Endometrium (tissue), 2 donors: ENCODE measurements at regions not wholly inside any gene's neighbourhood (a gene's known extent, or its start where the extent isn't known, plus 50 kb on each side); places are given as distances from the start of the nearest gene placed in this dataset.

Source experiments
- FAIRE-seq: peaks from 2 replicates; lab custom pipeline; 2012; peaks lifted over from hg19 to GRCh38; lab: Jason Lieb, UNC
- donor health status: control.
- donor health status: control.

DNA sequence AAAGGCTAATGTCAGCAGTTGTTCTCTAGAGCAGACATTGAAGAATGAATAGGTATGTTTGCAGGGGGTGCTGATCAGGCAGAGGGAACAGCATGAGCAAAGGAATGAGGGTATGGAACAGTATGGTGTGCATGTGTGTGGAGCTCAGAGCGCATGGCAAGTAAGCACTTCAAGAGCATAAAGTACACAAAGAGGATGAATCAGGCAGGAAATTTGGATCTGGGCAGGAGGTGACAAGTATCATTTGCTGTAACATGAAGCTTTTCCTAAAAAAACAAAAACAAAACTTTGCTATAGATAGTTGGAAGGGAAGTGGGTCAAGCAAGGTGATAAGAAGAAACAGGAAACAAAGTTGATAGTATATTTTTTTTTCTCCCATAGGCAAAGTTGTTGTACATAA, 746.8 kb downstream of the HDGFL1 start:
- FAIRE-seq: no peak

DNA sequence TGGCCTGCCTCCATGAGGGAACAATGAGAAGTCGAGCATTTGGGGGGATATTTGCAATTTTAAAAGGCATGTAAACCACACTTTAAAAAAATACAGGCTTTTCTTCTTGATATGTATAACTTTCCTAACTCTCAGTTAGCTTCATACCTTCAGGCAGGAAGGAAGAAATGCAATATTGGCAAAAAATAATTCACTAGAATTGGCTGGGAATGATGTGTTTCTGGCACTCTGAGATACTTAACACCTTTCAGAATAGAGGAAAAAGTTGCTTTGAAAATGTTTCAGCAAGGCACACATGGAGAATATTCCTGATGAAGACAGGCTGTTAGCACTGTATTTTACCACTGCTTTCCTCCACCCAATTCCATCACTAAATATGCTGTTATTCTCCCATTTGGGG, 747.6 kb downstream of the HDGFL1 start:
- FAIRE-seq: no peak

DNA sequence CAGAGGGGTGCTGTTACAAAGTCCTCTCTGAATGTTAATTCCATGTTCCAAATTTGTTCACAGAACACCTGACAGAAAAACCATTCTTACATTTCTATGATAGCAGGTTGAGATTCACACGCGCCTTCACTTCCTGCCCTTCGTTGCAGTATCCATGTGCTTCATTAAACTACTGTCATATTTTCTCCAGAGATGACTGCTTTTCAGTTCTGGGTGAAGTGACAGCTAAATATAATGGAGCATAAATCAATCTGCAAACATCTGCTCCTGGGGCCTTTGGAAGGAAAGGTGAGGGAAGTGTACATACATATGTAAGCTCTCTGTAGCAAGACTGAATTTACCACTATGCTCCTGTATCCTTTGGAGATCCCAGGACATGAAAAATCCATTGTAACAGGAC, 750.2 kb downstream of the HDGFL1 start:
- no peak for FAIRE-seq

DNA sequence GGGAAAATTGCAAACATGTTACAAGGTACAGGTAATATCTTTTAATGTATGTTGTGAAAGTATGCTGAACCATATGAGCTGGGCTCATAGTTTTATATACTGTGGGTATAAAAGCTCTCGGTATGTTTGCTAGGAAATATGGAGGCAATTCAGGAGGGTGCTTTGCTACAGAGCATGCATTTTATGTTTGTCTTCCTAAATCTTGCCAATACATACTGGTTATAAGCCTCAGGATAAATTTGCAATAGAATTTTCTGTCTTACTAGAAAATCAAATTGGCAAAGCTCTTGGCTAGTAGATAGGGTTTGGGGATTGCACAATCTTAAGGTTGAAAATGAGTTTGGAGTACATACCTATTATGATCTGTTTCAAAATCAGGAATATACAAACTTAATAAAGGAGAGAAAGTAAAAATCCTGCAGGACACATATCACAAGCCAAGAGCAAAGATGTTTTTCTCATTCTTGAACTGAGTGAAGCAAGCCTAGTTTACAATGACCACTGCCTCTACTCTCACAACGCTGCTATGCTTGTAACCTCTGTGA, 751.2 kb downstream of the HDGFL1 start:
- no peak for FAIRE-seq

DNA sequence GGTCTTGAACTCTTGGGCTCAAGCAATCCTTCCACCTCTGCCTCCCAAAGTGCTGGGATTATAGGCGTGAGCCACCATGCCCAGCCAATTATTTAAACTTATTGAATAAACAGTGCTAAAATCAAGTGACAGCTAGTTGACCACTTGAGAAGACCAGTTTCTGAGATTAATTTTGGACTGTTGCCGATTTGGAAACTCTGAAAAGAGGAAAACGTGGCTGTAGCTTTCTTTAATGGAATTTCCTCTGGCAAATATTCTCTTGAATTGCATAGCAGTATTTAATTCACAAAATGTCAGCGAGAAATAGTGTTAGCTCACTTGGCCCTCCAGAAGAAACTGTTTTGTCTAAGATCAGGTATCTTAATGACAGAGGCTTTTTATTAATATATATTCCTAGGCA, 754.5 kb downstream of the HDGFL1 start:
- FAIRE-seq: no peak

DNA sequence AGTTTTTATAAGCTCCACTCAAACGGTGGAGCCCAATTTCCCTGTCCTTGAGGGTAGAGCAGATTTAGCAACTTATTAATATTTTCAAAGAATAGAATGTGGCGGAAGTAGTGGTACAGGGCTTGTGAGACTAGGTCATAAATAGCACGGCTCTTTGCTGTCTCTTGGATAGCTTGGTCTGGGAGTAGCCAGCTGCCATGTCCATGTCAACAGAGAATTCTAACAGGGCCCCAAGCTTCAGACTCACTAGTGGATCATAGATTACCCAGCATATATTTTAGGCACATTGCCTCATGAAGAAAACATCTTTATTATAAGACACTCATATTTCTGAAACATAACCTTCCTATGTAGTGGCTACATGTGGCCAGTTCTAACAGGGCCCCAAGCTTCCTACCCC, 755.7 kb downstream of the HDGFL1 start:
- FAIRE-seq: no peak

DNA sequence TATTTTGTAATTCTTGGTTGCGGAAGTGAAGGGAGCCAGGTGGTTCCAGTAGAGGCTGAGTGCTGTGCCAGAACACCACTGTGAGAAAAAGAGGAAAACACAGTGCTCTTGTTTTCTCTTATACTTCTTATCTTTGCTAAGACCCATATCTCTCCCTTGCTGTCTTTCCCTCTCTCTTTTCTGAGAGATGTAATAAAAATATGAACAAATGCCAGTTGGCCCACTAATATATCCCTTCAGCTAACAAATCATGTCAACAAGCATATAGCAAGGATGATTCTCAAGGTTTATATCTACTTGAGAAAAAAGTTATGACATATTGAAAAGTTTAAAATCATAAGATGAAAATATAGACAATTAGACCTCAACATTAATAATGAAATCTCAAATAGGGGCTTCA, 758.3 kb downstream of the HDGFL1 start:
- no peak for FAIRE-seq

DNA sequence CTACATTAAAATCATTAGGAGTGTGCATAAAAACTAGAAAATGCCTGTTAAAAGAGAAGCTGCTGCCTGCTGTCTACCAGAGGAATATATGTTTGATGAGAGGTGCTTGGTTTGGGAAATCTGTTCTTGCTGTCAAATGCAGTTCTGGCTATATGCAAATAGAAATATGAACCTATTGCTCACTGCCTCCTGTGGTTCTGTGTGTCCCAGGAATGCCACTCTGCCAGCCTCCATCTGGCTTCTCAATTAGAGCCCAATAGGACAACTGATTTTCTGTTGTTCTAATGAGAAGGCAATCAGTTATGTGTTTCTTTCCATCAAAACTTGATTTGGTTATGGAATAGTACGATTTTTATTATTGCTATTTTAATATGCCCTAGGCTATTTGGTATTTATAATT, 759.7 kb downstream of the HDGFL1 start:
- no peak for FAIRE-seq

DNA sequence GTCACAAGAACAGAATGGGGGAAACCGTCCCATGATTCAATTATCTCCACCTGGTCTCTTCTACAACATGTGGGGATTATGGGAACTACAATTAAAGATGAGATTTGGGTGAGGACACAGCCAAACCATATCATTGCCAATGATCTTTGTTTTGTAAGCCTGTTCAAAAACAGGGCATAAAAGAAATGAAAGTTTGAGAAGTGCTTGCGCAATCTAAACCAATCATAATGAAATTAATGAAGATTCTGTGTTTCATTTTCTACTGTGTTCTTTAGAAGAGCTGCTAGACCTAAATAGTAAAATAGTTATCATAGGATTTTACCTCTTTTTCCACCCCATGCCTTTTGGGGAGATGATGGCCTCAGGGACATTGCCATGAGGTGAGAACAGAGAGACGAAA, 761.3 kb downstream of the HDGFL1 start:
- no peak for FAIRE-seq

DNA sequence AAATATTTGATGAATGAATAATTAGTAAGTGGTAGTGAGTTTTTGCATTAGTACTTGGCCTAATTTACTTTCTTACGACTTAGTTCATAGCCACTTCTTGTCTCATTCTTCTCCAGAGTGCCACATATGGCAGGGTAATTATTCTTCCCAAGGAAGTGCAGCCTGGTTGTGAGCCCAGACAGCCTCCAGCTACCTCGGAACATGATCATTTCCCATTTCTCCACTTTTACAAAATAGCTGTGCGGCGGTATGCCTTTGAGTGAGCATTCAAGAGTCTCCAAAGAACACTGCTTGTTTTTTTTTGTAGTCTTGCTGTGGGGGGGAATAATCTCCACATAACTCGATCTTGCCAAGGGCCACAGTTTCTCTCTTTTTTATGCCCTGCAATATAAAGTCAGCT, 765.0 kb downstream of the HDGFL1 start:
- FAIRE-seq: no peak

DNA sequence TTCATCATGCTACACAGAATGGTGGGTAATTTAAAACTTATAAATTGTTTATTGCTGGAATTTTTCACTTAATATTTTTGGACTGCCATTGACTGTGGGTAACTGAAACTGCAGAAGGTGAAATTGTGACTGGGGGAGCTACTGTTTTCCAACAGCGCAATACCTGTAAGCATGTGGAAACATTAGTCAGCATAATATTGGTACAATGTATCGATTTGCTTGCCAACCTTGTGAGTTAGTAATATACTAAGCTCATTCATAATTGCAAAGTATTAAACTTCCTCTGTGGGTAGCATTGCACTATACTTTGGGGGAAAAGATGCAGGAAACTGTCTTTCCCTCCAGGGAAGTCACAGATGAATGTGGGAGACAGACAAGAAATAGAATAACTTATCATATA, 766.5 kb downstream of the HDGFL1 start:
- FAIRE-seq: no peak

DNA sequence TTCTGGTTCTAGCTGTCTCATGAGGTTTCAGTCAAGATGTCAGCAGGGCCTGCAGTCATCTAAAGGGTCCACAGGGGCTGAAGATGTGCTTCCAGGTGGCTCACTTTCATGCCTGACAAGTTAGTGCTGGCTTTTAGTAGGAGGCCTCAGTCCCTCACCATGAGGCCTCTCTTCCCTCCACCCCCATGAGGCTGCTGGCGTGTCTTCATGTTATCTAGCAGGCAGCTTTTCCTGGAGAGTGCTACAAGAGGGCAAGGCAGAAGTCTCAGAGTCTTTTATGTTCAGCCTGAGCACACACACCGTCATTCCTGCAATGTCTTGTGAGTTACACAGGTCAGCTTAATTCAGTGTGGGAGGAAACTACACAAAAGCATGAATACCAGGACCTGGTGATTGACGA, 769.9 kb downstream of the HDGFL1 start:
- FAIRE-seq: no peak

DNA sequence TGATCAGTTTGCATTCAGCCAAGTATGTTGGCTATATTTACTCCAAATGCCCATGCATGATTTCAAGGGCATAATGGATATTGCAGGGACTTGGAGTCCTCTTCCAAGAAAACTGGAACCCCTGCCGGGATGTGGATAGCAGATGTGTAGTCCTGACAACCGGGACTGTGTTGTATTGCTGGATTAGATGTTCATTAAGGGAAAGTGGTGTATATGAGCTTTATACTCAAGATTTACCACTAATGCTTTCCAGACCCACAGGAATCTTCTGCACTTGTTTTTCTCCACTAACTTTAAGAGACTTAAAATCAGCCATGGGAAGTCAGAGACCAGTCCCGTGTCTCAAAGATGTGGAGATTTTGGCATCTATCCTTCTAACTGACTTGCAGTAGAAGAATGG, 770.9 kb downstream of the HDGFL1 start:
- FAIRE-seq: no peak

DNA sequence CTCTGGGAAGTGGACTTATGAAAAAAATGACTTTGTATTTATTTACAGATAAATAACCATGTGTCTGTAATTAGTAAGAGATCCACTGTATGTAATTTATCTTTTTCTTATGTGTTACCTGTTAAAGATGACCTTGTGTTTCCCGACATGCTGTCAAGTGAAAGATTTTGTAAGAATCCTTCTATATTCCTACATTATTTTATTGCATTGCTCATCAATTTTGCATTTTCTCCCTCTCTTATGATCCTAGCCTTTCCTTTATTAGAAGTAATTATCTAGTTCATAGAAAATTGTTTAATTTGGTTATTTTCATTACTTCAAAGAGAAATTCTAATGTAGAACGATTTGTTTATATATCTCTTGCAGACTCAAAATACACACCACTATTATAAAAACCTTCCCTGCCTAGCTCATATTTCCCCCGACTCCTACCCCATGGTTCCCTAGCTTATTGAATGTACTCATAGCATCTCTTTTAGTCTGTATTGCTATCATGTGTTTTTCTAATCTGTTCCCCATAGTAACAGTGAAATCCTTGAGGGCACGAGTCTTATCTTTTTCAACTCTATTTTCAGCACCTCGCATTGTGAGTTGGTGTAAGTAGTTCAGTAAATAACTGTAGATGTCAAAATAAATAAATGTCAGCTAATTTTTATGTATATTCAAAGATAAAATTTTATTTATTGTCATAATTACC, 774.4 kb downstream of the HDGFL1 start:
- FAIRE-seq: no peak

DNA sequence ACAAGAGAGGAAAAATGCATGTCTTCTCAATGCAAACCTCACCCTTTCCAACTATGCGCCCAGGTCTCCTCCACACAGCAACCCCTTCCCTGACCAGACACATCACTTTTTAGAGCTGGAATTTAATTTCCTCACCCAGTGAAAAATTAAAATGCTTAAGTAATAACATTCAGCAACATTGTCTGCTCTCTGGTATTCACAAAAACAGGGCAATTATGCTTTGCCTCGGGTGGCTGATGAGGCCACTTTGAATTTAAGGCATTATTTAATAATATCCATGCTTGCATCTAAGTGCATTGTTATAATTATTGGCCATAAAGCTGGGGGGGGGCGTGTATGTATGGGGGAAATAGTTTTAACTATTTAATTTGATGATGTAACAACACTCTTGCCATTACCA, 777.8 kb upstream of the NRSN1 start:
- no peak for FAIRE-seq

DNA sequence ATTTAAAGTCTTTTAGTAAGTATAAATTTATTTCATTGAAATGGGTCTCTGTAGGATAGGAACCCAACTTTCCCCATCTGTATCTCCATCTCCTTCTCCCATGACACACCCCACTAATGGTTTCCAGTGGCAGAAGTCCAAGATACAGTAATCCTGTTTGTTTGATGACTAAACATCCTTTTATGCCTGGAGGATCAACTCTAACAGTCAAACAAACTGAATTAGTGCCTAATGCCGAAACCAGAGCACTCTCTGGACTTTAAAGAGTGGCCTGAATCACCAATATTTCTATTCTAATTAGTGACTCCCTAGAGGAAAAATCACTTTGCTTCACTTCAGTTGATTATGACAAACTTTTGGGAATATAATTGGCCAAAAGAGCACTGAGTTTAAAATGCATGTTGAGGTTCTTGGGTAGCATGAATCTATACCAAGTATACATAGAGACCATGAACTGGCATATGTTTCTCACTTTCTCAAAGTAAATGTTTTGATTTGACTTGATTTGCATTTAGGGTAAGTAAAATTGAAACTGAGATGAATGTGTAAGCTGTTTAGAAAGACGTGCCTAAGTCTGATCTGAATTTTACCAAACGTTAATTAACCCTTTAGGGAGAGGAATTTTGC, 776.4 kb upstream of the NRSN1 start:
- no peak for FAIRE-seq

DNA sequence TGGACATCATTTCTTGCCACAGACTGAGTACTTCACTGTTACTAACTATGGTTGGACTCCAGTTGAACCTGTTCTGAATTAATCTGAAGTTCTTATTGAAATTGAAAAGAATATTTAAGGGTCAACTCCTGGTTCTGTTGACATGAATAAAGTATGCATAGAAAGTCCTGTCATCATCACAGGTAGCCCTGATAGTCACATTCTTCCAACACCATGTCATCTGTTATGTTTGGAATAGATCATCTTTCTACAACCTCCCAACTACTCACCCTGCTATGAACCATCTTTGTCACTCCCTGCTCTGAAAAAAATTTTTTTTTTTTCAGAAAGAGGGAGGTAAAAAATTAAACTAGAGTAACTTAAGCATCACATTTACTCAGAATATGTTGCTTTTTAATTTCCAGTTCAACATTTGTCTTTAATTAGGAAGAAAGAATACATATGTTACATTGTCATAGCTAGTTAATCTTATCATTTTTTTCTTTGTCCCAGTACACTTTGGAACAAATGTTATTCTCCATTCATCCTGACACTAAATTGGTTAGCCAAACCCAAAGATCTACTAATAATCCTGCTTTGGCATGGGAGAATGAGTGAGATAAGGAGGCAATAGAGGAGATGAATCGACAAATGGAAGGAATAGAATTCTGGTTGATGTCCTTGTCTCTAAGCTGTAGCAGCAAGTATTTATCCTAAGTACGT, 775.1 kb upstream of the NRSN1 start:
- FAIRE-seq: no peak

DNA sequence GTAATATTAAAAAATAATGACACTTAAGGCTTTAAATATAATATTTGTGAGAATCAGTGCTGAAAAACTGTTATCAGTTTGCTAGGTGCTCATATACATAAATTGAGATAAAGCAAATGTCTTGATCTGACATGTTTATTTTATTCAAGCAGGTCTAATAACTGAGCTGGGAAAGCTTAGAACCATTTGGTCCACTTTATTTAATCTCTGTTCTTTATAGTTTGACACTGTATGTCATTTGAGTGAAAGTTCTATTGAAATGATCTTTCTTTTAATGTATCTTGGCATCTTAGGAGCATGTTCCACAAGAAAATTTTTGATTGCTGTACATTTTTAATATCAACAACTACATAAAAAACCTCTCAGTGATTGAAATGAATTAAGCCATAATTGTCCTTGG, 772.0 kb upstream of the NRSN1 start:
- FAIRE-seq: no peak

DNA sequence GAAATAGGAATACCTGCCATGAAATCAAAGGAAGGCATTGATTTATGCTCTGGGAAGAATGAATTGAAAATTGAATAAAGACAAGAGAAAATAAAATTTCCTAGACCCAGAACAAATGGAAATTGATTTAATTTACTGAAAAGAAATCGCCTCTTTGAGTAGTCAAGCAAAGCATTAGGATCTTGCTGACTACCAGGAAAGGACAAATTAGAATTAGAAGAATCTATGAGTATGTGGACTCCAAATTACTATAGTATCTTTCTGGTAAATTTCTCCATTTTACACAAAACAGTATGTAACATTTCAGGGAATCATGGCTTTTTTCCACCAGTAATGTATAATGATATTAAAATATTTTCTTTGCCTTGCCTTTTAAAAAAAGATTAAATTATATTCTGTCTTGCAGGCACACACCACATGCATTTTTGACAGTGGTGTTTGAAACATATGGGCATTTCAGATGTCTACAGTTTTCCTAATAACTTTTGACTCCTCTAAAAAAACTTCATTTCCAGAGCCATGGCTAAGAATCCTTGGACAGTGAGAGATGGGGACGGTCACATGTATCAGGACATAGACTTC, 768.7 kb upstream of the NRSN1 start:
- FAIRE-seq: no peak

DNA sequence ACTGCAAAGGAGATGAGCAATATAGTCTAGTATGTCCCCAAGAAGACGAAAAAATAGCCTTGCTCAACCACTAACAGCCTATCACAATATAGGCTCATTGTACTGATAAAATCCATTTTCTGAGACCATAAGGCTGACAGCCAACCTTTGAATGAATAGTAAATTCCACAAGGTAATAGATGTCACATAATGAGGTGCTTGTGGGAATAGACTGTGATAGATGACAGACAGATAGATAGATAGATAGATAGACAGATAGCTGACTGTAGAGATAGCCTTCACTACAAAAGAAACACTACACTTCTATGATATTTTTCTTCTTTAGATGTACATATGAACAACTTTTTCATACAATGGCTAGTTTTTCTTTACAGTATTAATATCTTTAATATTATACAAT, 760.3 kb upstream of the NRSN1 start:
- FAIRE-seq: no peak

DNA sequence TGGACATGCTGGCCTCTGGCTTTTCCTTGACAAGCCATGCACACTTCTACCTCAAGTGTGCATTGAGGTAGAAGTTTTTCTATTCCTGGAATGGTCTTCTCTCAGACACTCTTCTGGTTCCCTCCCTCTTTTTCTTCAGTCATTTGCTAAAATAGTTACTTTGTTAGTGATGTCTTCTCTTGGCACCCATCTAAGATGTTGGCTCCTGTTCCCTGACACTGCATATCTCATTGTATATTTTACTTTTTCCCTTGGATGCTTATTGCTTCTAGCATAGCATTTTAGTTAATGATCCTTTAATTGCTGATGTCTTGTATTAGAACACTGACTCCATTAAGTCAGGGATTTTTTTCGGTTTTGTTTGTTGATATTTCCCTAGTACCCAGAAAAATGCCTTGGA, 758.7 kb upstream of the NRSN1 start:
- FAIRE-seq: no peak

DNA sequence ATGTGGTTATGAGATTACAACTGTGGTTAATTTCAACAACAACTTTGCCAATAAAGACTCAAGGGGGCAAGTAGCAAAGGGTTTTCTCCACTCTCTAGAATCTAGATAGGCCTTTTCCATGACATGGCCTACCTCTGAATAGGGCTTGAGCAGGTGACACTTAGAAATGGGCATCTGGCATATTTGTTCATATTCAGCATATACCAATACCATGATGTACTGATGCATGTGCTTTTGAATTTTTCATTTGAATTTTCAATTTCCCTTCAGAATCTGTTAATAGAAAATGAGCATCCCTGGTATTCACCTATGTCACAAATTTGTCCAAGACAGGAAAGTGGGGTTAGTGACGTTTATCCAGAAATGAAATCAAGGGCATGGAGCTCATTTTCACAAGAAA, 757.5 kb upstream of the NRSN1 start:
- no peak for FAIRE-seq

DNA sequence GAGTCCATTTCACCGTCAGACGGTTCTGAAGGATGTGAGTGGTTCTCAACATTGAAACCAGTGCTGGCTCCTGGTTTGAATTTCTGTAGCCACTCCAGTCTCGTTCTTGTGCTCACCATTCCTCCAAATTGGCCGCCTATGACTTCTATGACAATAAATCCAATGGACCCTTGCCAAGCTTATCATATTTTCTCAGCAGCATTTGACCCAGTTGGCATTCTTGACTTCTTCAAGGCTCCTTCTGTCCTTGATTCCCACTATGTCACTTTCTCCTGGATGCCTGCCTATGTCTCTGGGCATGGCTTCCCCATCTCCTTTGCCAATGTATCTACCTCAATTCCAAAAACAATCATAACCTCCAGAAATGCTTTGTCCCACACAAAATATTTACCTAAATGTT, 756.0 kb upstream of the NRSN1 start:
- no peak for FAIRE-seq
